AML-193 (cell line): ENCODE measurements at regions not wholly inside any gene's neighbourhood (a gene's known extent, or its start where the extent isn't known, plus 50 kb on each side); places are given as distances from the start of the nearest gene placed in this dataset.

Experiments
- DNase-seq, 2 experiments: peaks; one replicate each; lab custom pipeline; 2025; lab: John Stamatoyannopoulos, UW

DNA sequence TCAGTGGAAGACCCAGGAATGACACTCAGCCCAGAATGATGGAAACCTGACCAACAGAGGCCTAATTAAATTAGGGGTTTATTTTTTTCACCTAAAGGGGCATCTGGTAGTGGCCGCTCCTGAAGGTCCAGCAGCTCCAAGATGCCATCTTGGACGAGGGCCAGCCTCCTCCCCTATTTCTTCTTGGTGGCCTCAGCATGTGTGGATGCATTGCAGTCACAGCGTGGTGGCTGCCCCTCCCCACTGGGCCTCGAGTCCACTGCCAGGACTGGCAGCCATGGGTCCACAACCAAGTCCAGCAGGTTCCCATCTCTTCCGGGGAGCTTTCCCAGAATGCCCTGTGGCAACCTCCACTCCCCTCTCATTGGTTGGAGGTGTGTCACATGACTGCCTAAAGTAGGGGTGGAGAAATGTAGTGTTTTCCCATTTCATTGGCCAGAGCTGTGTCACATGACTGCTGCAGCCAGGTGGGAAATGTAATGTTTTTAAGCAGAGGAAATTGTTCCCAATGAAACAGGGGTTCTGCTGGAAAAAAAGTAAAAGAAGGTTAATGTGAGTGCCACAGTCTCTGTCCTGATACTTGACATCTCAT is 628.2 kb downstream of the PTPRU start:
- no peak for DNase-seq

DNA sequence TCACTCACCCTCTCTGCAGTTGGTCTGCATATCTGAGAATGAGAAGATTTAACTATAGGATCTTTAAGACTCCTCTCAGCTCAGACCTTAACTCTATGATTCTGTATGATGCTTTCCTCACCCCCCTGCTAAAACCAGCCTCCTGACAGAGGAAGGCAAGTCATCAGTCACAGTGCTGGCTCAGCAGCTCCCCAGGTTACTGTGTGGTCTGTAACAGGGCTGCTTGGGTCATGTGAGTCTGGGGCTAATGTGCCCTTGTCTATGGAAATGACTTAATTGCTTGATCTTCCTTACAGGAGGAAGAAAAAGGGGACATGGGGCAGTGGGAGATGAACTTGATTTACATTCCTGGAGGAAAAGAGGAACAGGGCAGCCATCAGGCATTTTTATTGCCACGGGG is 625.6 kb downstream of the PTPRU start:
- no peak for DNase-seq

DNA sequence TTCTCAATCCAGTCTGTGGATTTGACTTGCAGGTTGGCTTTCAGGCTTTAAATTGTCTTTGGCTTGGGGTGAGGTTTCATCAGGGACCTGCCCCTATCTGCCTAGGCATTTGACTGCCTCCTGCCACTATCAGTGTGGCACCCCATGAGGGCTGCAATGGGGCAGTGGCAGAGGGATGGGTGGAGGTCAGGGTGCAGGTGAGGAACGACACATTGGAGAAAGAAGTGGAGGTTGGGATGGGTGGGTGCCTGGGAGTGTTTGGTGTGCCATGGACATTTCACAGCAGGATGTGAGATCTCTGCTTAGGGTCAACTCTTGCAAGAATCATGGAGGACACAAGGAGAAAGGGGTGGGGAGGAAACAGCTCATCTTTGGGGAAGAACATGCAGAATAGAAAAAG is 625.1 kb downstream of the PTPRU start:
- no peak for DNase-seq

DNA sequence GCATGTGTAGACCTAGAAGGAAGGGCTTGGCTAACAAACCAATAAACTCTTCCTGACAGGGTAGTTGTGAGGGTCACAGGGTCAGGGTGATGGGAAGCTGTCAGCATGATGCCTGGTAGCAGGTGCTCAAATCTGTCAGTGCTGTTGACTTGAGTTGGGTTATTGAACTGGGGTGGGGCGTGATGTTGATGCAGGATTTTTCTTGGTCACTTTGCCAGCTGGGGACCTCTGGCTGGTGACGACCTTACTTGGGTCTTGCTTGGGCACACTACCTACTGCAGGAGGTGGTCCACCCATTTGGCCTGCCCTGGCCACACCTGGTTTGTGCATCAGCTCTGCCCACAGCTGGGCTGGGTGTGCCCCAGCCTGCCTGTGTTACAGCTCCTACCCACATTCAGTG is 624.4 kb downstream of the PTPRU start:
- DNase-seq, result no peak

DNA sequence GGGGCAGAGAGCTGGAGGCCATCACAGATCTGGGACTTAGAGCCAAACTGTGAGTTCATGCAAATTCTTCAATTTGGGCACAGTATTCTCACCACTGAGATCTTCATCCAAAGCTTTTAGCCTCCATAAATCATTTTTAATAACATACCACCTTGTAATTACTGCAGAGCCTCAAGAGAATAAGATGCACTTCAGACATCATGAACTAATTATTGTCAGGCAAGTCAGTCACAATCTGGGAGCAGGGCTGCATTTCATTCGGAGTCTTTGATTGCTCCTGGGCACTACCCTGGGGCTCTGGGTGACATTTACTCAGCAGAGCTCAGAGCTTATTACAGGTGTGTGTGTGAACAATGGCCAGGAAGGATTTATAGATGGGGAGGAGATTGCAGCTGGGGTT is 623.7 kb downstream of the PTPRU start:
- no peak for DNase-seq

DNA sequence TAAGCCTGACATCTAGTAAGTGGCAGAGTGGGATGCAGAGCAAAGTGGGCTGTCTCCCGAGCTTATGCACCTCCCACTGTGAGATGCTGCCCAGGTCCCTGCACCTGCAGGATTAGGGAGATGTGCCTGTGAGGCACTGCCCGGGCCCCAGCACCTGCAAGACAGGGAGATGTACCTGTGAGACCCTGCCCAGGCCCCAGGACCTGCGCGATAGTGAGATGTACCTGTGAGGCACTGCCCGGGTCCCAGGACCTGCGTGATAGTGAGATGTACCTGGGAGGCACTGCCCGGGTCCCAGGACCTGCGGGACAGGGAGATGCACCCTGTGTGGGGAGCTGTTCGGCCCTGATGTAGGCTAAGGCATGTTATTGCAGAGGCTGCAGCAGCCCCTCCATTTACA is 622.8 kb downstream of the PTPRU start:
- DNase-seq, result no peak

DNA sequence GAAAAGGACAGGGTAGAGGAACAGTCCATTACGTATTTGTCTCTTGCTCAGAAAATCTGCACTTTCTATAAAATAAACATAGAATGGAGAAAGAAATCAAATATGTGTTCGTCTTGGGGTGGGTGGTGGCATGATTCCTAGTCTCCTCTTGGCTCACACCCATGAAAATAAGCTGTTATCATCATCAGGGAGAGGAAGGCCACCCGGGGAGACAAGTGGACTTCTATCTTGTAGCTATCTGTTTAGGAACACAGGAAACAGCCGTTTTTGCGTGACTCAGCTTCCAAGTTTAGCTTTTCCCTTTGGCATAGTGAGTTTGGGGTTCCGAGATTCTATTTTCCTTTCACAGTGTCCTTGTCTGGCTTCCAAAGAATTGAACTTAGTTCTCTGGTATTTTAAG is 622.3 kb downstream of the PTPRU start:
- no peak for DNase-seq

DNA sequence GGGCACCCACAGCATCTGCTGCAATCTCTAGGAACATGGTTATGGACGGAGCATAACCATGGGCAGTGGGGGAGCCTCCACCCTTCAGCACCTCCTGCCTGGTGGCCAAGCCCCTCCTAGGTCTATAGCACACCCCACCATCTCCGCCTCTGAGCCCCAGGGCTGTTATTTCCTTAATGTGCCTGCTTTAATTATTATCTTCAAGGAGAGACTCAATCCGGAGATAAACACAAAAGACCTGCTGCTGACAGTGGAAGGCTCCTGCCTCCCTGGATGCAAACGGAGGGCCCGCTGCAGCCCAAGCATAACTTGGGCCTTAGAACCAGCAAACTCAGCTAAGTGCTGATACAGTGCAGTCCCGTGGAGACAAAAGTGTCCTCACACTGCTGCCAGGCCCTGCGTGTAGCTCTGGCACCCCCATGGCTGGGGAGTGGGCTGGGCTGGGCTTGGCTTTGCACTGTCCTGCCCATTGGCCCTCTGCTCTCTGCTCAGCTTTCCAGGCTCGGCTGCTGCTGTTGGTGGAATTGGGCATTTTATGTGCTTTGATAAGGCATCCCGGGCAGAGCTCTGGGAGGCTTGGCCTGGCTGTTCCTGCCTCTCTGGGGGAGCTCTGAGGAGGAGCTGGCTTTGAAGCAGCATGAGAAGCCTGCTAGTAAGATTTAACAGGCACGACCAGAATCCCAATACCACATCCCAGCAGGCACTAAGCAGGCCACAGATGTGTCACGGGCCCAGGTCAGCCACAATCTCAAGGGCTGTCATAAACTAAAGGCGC is 620.2 kb downstream of the PTPRU start:
- DNase-seq, result no peak

DNA sequence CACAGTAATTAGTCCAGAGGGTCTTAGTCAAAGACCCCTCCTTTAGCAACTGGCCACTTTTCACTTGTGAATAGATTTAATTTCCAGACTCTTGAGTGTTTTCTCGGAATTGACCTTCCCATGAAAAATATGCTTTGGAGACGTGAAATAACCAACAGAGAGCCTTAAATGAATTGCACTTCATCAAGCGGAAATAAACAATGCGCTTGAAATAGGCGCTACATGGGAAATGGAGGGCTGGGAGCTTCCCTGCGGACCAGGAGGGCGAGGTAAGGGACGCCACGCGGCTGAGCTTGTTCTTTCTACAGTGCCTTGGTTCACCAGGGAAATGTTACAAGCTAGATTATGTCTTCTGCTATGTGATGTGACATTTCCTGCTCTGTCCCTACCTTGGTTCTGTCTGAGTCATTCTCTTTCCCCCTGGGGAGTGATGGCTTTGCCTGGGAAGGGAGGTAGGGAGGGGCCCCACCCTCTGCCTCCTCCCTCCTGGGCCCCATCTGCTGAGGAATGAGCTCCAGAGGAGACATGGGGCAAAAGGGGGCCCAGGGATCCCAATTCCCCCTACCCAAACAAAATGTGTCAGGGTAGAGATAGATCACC is 619.3 kb downstream of the PTPRU start:
- no peak for DNase-seq

DNA sequence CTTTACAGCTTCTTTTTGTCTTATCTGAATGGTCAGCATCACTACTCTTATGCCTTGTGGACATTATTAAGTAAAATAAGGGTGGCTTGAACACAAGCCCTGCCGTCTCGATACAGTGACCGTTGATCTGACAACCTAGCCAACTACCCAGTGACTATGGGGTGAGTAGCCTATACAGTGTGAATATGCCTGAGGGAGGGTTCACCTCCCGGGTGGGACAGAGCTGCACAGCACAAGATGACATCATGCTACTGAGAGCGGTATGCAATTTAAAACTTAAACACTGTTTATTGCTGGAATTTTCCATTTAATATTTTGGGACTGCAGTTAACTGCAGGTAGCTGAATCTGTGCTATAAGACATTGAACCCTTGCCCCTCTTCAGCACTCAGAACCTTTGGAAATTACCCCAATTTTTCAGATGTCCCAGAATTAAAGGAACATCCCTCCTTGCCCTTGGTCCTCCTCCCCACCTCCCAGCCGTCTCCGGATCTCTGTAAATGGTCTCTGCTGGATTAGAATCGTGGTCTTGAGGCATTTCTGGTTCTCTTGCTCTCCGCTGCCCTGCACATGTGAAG is 618.5 kb downstream of the PTPRU start:
- DNase-seq, result no peak

DNA sequence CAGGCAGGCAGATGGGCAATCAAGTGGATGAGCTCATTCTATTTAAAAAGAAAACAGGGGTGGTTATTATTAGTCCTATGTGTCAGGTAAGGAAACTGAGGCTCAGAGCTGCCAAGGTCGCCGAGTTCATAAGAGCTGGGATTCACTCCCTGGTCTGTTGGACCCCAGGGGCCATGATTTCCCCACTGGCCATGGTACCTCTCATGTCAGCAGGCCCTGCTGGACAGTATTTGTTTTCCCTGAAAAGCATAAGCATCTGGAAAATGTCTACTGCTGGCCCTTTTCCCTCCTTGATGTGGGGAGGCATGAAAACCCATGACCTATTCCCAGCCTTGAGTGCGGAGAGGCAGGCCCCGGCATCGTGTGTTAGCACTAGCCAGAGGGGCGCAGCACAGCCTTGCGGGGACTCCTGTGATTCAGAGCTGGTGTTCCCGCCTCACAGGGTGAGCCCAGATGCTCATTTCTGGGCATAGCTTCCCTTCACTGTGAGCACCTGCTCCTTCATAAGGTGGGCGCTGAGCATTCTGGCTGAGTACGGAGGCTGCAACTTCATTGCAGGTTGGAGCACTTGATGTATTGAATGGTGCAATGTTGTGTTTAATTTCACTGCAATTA is 617.5 kb downstream of the PTPRU start:
- no peak for DNase-seq

DNA sequence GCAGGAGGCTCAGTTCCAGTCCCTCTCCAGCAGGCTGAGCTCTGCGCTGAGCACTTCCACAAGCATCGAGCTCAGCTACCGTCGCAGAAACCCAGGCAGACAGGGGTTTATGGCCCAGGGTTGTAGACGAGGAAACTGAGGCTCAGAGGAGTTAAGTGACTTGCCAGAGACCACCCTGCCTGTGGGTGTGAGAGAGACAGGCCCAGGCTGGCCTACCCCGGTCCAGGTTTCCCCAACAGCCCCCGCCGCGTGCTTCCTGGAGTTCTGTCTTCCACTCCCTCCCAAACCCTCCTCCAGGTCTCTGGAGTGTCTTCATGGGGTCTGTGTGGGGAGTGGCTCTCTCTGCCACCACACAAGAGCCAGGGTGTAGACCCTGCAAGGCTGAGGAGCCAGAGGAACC is 615.9 kb downstream of the PTPRU start:
- no peak for DNase-seq

DNA sequence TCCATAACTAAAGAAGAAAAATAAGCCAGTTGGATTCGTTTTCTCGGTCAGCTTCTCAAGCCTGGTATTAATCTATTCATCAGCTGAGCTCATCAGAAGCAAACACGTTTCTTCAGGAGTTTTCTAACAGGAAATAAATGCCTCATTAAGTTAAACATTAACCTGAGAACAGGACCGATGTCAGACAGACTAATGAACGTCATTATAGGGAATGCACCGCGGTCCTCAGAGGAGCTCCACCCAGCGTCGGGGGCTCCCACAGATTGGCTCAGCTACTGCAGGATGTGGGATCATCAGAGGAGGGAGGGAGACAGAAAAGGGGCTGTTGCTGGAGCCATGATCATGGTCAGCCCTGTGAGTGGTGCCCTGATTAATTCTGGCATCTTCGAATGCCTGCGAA is 615.4 kb downstream of the PTPRU start:
- DNase-seq, result no peak

DNA sequence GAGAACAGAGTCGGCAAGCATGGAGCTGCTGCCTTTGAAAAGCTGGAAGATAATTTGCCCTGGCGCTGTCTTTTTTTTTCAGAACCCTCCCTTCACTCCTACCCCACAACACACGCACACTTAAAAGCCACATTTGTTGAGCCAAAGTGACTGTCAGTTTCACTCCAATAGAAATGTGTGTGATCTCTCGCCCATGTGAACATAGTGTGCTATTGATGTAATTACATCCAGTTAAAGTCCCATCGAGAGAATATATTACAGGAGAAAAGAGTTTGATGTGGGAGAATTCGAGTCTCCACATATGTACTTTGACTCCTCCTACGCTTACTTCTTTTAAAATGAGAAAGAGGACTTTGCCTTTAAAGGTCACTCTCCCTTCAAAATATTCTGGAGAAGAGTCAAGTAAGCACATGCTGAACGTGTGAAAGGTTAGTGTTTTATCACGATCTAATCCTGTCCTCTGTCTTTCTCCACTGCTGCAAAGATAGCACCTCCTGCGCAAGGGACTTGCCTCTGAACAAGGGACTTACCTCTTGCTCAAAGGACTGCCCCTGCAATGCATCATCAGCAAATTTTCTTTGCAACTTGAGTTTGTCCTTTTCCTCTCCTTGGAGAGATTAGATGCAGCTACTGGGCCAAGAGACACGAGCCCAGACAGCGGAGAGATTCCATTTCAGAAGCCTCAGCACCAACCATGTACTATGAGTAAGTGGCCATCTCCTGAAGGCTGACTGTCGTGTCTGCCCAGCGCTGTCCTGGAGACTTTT is 613.9 kb downstream of the PTPRU start:
- no peak for DNase-seq

DNA sequence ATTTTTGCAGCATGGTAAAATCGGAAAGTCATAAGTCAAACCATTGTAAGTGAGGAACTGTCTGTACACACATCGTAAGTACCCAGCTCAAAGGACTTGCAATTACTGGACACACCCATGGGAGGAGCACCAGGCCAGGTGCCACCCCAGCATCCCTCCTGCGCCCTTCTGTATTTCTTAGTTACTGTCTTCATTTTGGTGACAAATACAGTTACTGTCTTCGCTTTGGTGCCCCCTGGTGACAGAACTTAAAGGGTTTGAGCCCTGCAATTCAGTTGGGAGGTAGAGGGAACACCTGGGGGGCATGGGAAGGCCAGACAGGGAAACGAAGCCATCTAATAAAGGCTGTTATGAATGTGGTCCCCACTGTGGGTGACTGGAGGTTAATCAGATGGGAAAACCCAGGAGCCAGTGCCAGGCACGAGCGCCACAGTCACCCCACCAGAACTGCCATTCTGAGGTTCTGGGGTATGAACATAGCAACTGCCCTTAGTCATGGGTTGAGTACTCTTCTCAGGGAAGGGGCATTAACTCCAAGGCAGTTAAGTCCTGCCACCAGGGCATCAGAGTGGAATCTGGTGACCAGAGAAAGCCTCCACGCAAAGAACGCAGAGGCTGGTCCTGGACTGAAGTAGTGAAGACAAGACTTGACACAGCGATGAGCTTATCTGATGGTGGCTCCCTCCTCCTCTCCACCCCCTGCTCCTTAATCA is 612.9 kb downstream of the PTPRU start:
- peak; percentile 21 to 39 for DNase-seq

DNA sequence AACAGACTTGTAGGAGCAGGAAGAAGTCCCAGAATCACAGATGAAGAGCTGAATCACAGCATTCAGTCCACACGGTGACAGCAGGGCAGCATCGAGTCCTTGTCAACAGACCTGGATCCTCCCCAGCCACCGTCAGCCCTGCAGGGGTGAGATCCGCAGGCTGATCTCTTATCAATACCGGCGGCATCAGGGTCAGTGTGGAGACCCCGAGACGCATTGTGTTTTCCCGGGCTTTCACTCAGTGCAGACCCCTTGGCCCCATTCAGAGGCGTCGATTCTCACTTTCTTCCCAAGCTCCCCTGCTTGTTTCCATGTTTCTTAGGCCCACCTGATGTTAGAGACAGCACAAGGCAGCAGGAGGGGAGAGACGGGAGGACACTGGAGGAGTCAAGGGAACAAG is 609.6 kb downstream of the PTPRU start:
- DNase-seq, result no peak

DNA sequence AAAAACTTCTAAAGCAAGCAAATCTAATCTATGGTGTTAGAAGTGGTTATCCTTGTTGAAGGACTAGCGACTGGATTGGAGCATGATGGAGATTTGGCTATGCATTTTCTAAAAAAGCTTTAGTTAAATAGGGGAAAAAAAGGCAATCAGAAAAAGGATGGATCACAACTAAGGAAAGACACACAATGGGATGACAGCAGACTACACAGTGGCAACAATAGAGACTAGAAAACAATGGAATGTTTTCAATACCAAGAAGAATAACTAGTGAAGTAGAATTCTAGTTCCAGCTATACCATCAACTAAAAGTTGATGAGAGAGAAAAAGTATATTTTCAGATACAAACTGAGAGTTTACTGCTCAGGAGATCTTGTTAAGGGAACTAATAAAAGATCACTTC is 605.8 kb downstream of the PTPRU start:
- DNase-seq, result no peak

DNA sequence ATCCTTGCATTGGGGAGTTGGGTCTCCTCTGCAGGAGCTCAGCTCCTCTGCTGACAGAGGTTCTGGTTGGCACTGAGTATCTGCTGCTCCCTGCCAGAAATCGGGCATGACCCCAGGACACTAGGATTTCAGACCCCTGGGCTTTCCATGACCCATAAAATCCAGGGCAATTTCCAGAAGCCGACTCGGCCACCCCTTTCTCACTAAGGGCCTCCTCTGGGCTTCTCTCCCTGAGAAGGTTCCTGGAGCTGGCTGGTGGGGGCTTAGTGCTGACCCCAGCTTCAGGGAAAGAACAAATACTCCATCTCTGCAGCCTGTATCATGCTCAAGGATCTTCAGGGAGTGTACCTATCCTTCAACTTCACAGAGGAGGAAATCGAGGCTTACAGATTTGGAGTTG is 603.4 kb downstream of the PTPRU start:
- DNase-seq, result no peak

DNA sequence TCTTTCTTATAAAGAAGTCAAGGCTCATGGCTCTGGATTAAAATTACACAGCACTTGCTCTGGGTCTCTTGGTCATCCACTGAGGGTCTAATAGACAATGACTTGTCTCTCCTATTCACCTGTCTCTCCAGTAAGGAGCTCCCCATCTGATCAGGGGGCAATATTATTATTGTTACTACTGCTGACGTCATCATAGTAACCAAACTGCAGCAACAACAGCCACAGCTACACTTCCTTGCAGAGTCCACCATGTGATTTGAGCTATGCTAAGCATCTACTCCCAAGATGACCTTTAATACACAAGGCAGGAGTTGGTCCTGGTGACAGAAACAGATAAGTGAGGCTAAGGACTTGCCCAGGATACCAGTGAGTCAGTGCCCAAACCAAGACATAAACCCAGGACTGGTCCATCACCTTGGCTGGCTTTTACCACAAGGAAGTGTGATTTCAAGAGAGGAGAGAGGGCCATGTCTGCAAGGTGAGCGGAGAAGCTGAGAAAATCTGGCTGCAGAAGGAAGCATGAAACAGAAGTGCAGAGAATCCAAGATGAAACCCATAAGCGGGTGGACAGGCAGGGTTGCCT is 602.5 kb downstream of the PTPRU start:
- no peak for DNase-seq

DNA sequence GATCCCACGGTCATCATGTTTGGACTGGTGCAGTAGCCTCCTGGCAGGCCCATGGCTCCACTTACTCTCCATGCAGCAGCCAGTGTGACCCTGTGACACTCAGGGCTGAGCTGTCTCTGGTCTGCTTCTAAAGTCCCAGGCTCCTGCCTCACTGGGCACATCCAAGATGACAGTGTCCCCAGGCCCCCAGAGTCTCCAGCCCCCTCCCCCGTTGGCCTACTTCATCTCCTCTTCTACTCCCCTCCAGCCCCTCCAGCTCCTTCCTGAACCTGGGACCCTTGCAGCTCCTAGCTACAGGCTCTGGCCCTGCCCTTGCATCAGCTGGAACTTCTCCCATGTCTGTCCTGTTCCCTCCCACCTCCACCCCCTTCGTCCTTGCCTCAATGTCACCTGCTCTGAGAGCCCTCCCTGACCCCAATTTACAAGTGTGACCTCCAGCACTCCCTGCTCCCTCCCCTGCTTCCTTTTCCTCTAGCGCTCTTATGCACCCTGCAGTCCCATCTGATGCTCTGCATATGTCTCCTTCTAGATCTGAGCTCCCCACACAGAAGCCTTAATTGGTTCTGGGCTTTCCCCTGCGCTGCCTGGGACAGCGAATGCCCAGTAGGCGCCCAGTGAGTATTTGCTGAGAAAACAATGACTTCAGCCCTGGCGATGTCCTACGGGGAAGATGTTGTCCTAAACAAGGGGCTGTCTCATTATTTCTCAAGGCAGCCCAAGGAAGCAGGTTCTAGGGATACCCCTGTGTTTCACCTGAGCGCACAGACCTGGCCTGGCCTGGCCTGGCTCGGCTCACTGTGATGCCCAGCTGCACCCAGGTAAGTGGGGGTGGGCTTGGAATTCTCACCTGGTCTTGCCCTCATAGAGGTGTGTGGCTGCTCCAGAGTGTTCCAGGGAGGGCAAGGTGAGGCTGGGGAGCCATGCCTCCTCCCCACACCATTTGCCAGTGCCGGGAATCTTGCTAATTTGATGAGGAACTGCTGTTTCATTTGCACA is 600.6 kb downstream of the PTPRU start:
- DNase-seq, result no peak
